ENCODE measurements at regions not wholly inside any gene's neighbourhood (a gene's known extent, or its start where the extent isn't known, plus 50 kb on each side); places are given as distances from the start of the nearest gene placed in this dataset.

DNA sequence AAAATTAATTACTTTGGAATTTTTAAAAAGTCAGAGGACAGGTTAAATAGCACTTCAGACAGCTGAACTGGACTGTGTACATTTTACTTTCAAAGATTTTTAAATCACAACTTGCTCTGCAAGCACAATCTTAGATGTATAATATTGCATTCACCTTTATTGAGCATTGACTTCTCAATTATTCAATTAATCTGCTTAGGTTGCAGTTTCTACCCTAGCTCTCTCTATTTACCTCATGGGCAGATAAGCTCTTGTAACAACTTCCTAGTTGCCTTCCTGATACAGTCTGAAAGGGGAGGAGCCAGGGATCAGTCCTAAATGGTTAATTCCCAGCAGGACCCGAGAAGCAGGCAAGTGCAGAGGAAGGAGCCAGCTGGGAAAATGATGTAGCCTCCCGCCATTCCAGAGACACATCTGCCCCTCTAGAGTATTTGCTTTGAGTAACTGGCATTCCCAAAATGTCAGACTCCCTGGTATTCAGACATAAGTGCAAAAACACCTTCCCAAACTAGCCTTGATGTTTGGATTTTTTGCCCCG, 302.8 kb downstream of the GALC start:
- Histone ChIP-seq H3K36me3 (ENCODE audit: control insufficient read depth in 2 of 2, insufficient read depth in 2 of 2, low read length in 1 of 2) (no peaks in the 10 kb centered on the region), H2AFZ (ENCODE audit: control insufficient read depth, low read depth, low read length) (no peak overlapping the region), H3K4me3 (no peak overlapping the region), H3K9ac (ENCODE audit: control insufficient read depth, insufficient read depth, low read length) (no peak overlapping the region), H3K9me3 (replicated peaks; ENCODE audit: control insufficient read depth, insufficient read depth, low read length) (no peaks in the 10 kb centered on the region), H3K27me3 (replicated peaks in 1 of 2; ENCODE audit: control insufficient read depth in 2 of 2, insufficient read depth in 2 of 2, low read length in 1 of 2) (no peaks in the 10 kb centered on the region), H3K4me2 (ENCODE audit: control insufficient read depth, insufficient read depth) (no peak overlapping the region), H3K79me2 (ENCODE audit: control insufficient read depth, insufficient read depth, low read length) (no peaks in the 10 kb centered on the region), H3K4me1 (ENCODE audit: control insufficient read depth, insufficient read depth, low read length) (no peaks in the 10 kb centered on the region), H4K20me1 (ENCODE audit: control insufficient read depth, insufficient read depth) (no peaks in the 10 kb centered on the region), H3K27ac (ENCODE audit: control insufficient read depth, insufficient read depth) (no peak overlapping the region)
- ChIA-PET RAD21 (ENCODE audit: unreplicated experiment) (no interaction called here), POLR2A (no interaction called here), CTCF (no interaction called here), SMC1A (ENCODE audit: uncharacterized antibody, unreplicated experiment) (interaction anchor here (1.0 kb wide), 1 partner anchor 1150 kb away, joined by 3 read pairs; no protein-coding TSS in a partner anchor)
- DNase-seq (ENCODE audit: low read depth, low spot score) (no peak), ATAC-seq (no peak), FAIRE-seq (no peak)
- TF ChIP-seq BMI1 (IDR thresholded peaks at IDR 0.05; ENCODE audit: borderline replicate concordance): no peak
- no peak for TF ChIP-seq PAX8 (IDR thresholded peaks at IDR 0.05)
- TF ChIP-seq SUZ12 (IDR thresholded peaks at IDR 0.05; ENCODE audit: unreplicated experiment): no peak
- no peak for TF ChIP-seq ZBED1 (IDR thresholded peaks at IDR 0.05; ENCODE audit: borderline replicate concordance)
- TF ChIP-seq CREM (IDR thresholded peaks at IDR 0.05; ENCODE audit: low read depth): no peak
- TF ChIP-seq NFIC (IDR thresholded peaks at IDR 0.05; ENCODE audit: low read depth, low read length): no peak
- TF ChIP-seq WRNIP1 (IDR thresholded peaks at IDR 0.05; ENCODE audit: borderline replicate concordance, low read depth, low read length): no peak
- no peak for TF ChIP-seq IKZF2 (IDR thresholded peaks at IDR 0.05)
- TF ChIP-seq NKRF (conservative IDR thresholded peaks at IDR 0.05): no peak
- no peak for TF ChIP-seq GABPA (IDR thresholded peaks at IDR 0.05; ENCODE audit: low read depth)
- TF ChIP-seq FOS (IDR thresholded peaks at IDR 0.05; ENCODE audit: borderline replicate concordance, extremely low read depth, insufficient read length): no peak
- no peak for TF ChIP-seq TBL1XR1 (IDR thresholded peaks at IDR 0.05; ENCODE audit: low read depth, low read length)
- TF ChIP-seq, protein P1, sequence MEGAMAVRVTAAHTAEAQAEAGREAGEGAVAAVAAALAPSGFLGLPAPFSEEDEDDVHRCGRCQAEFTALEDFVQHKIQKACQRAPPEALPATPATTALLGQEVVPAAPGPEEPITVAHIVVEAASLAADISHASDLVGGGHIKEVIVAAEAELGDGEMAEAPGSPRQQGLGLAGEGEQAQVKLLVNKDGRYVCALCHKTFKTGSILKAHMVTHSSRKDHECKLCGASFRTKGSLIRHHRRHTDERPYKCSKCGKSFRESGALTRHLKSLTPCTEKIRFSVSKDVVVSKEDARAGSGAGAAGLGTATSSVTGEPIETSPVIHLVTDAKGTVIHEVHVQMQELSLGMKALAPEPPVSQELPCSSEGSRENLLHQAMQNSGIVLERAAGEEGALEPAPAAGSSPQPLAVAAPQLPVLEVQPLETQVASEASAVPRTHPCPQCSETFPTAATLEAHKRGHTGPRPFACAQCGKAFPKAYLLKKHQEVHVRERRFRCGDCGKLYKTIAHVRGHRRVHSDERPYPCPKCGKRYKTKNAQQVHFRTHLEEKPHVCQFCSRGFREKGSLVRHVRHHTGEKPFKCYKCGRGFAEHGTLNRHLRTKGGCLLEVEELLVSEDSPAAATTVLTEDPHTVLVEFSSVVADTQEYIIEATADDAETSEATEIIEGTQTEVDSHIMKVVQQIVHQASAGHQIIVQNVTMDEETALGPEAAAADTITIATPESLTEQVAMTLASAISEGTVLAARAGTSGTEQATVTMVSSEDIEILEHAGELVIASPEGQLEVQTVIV (IDR thresholded peaks at IDR 0.05; ENCODE audit: borderline replicate concordance, partially characterized antibody): no peak
- TF ChIP-seq NFYB (IDR thresholded peaks at IDR 0.05; ENCODE audit: insufficient read depth, low read depth, low read length): no peak
- BruUV-seq (replicated peaks): no TSS peak
- intact Hi-C loops (cut with micrococcal nuclease; ENCODE audit: unreplicated experiment): no loop called here
- in situ Hi-C loops (cut with MboI): no loop called here
- 0% methylated on average over 3 of the region's 3 CpGs for WGBS (ENCODE audit: insufficient coverage, insufficient replicate concordance, low lambda C conversion rate, missing lambda C conversion rate)
